Sigmoid colon (tissue), 6 donors: ENCODE measurements at regions not wholly inside any gene's neighbourhood (a gene's known extent, or its start where the extent isn't known, plus 50 kb on each side); places are given as distances from the start of the nearest gene placed in this dataset.

Experiments
- DNase-seq: peaks from one replicate; pipeline ENCODE4 v3.0.0-alpha.2; 2019
- H3K27ac ChIP-seq, 4 donors: fragments of 200-600 bp; sonication (generic); one replicate each; pipeline ENCODE4 v1.5.1; 2016 to 2019; ENCODE audit warnings: mild to moderate bottlenecking in 1 of 4
- H3K27me3 ChIP-seq, 3 donors: fragments of 200-600 bp; sonication (generic); one replicate each; pipeline ENCODE4 v1.5.1; 2019; ENCODE audit warnings: mild to moderate bottlenecking in 1 of 3
- H3K36me3 ChIP-seq, 4 donors: fragments of 200-600 bp; sonication (generic); one replicate each; pipeline ENCODE4 v1.5.1; 2016 to 2019
- H3K4me1 ChIP-seq, 4 donors: fragments of 200-600 bp; sonication (generic); one replicate each; pipeline ENCODE4 v1.5.1; 2017 to 2019
- H3K4me3 ChIP-seq, 4 donors: fragments of 200-600 bp; sonication (generic); one replicate each; pipeline ENCODE4 v1.5.1; 2017 to 2019; ENCODE audit warnings: mild to moderate bottlenecking in 2 of 4, moderate library complexity in 1 of 4
- H3K9me3 ChIP-seq, 4 donors: fragments of 200-600 bp in 3 of 4; sonication (generic) in 3 of 4; one replicate each; pipeline versions ENCODE4 v1.5.1 to v1.6.1; 2013 to 2019
- CTCF ChIP-seq, 4 experiments: fragments of 450-650 bp in 3 of 4; fragments of 200-600 bp in 1 of 4; IDR thresholded peaks; one replicate each; pipeline ENCODE4 v1.5.1; 2016 to 2019; ENCODE audit warnings: antibody characterized with exemption in 4 of 4, mild to moderate bottlenecking in 3 of 4, moderate library complexity in 2 of 4
- EP300 ChIP-seq, 4 donors: sonication (generic); formaldehyde crosslinking; IDR thresholded peaks; one replicate each; pipeline ENCODE4 v1.6.1; 2017; ENCODE audit warnings: antibody characterized with exemption in 4 of 4
- POLR2A ChIP-seq, 2 donors: fragments of 450-650 bp; IDR thresholded peaks; one replicate each; pipeline ENCODE4 v1.6.1; 2016; ENCODE audit warnings: antibody characterized with exemption in 2 of 2, mild to moderate bottlenecking in 2 of 2, moderate library complexity in 2 of 2
- POLR2AphosphoS5 ChIP-seq, 4 donors: sonication (generic); formaldehyde crosslinking; IDR thresholded peaks; one replicate each; pipeline ENCODE4 v1.6.1; 2017; ENCODE audit warnings: antibody characterized with exemption in 4 of 4
- WGBS, 2 donors: extraction: QIAGEN DNeasy Blood & Tissue Kit; methylation state at CpG; one replicate each; pipeline ENCODE4 v1.1.7; 2013; 5-methylcytosine and 5-hydroxymethylcytosine counted together
- intact Hi-C: fragments of 100-400 bp; cut with DNase I; formaldehyde crosslinking; loops from one replicate; pipeline ENCODE4 v1.15.1; 2023
- donor health status: healthy with polysubstance abuse.
- donor health status: healthy.

DNA sequence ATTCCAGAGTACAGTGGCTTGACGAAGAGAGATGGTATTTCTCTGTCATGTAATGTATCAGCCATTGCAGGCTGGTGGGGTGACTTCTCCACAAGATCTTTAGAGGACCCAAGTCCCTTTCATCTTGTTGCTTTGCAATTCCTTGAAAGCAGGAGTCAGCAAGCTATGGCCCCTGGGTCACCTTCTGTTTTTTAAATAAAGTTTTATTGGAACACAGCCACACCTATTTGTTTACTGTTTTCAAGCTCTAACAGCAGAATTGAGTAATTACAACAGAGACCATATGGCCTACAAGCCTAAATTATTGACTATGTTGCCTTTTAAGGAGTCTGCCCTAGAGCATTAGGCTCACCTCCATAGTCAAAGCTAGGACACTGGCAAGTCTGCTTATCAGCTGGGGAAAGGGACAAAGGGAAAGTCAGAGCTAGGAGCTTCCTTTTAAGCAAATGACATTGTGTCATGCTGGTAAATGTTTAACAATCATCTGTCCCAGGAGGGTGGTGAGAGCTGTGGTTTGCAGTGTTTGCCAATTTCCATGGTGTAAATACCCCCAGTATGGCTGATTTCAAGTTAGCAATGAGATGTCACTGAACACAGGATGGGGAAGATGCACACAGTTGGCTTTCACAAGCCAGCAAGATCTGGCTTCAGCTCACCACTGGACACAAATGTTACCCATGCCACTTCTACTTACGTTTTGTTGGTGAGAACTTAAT, 87.7 kb upstream of the PWP1 start:
- no peak for DNase-seq
- Histone ChIP-seq H3K4me3 (no peak overlapping the region), H3K9me3 (peaks cover 0 to 6% (median 3%) of the 10 kb centered on the region in 4 donors), H3K4me1 (no peaks in the 10 kb centered on the region), H3K27ac (no peak overlapping the region), H3K27me3 (no peaks in the 10 kb centered on the region), H3K36me3 (no peaks in the 10 kb centered on the region)
- TF ChIP-seq EP300 (IDR thresholded peaks at IDR 0.05), result no peak
- TF ChIP-seq POLR2A (IDR thresholded peaks at IDR 0.05), result no peak
- no peak for TF ChIP-seq CTCF (IDR thresholded peaks at IDR 0.05)
- TF ChIP-seq POLR2AphosphoS5 (IDR thresholded peaks at IDR 0.05), result no peak
- intact Hi-C loops, result no loop called here
- WGBS, 2 donors, result 88 to 91% methylated on average over 2 of the region's 2 CpGs

GRCh38 chr12:107598906-107599305, 86.7 kb upstream of the PWP1 start:
- no peak overlapping the region for H3K27ac ChIP-seq
- no peaks in the 10 kb centered on the region for H3K4me1 ChIP-seq
- H3K36me3 ChIP-seq, result no peaks in the 10 kb centered on the region
- H3K9me3 ChIP-seq, result peaks cover 0 to 3% (median under 1%) of the 10 kb centered on the region in 4 donors
- H3K27me3 ChIP-seq, result no peaks in the 10 kb centered on the region
- intact Hi-C loops, result no loop called here
- no peak overlapping the region for H3K4me3 ChIP-seq
- TF ChIP-seq POLR2A (IDR thresholded peaks at IDR 0.05), result no peak
- TF ChIP-seq EP300 (IDR thresholded peaks at IDR 0.05), result no peak
- TF ChIP-seq POLR2AphosphoS5 (IDR thresholded peaks at IDR 0.05), result no peak
- TF ChIP-seq CTCF (IDR thresholded peaks at IDR 0.05), result no peak
- 82 to 91% methylated on average over 3 of the region's 3 CpGs for WGBS, 2 donors
- DNase-seq, result no peak

- 73 to 82% methylated on average over 4 of the region's 4 CpGs for WGBS, 2 donors
- H3K27me3 ChIP-seq, result no peaks in the 10 kb centered on the region
- TF ChIP-seq EP300 (IDR thresholded peaks at IDR 0.05) (no peak), POLR2AphosphoS5 (IDR thresholded peaks at IDR 0.05) (no peak), POLR2A (IDR thresholded peaks at IDR 0.05) (no peak), CTCF (IDR thresholded peaks at IDR 0.05) (no peak)
- no peaks in the 10 kb centered on the region for H3K4me1 ChIP-seq
- intact Hi-C loops, result no loop called here
- H3K36me3 ChIP-seq, result no peaks in the 10 kb centered on the region
- H3K4me3 ChIP-seq, result no peak overlapping the region
- H3K9me3 ChIP-seq, result no peaks in the 10 kb centered on the region
- no peak overlapping the region for H3K27ac ChIP-seq
- no peak for DNase-seq
These were observed 84.9 kb upstream of the PWP1 start for GRCh38 chr12:107600581-107601144.

DNA sequence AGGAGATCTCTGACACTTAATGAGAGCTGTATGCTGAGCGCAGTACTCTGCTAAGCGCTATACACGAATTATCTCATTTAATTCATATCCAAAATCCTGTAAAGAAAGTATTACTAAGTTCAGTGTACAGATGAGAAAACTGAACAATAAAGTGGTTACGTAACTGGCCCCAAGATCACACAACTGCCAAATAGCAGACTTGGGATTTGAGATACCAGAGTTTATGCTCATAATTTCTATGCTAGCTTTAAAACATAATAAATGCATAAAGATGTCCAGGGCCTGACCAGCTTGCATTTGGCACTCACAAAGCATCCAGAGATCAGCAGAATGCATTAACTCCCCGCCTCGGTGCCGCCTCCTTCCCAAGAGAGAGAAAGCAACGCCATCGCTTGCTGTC, 83.2 kb upstream of the PWP1 start:
- Histone ChIP-seq H3K36me3 (no peaks in the 10 kb centered on the region), H3K27ac (no peak overlapping the region), H3K4me3 (no peak overlapping the region), H3K27me3 (no peaks in the 10 kb centered on the region), H3K9me3 (no peaks in the 10 kb centered on the region), H3K4me1 (no peaks in the 10 kb centered on the region)
- DNase-seq, result no peak
- TF ChIP-seq CTCF (IDR thresholded peaks at IDR 0.05) (no peak), EP300 (IDR thresholded peaks at IDR 0.05) (no peak), POLR2A (IDR thresholded peaks at IDR 0.05) (no peak), POLR2AphosphoS5 (IDR thresholded peaks at IDR 0.05) (no peak)
- intact Hi-C loops, result no loop called here
- 91 to 92% methylated on average over 9 of the region's 9 CpGs for WGBS, 2 donors
